ENCODE measurements at regions not wholly inside any gene's neighbourhood (a gene's known extent, or its start where the extent isn't known, plus 50 kb on each side); places are given as distances from the start of the nearest gene placed in this dataset.

- TF ChIP-seq CTCF (IDR thresholded peaks at IDR 0.05; ENCODE audit: insufficient read depth, low read length, poor library complexity, severe bottlenecking) (no peak), EZH2phosphoT487 (conservative IDR thresholded peaks at IDR 0.05; ENCODE audit: low read length) (no peak)
Observed at GRCh38 chr11:8809241-8809938, 101.6 kb upstream of the AKIP1 start.
